NCI-H1694 treated with DMSO at 0.1 percent for 48 hours (cell line): ENCODE measurements at regions not wholly inside any gene's neighbourhood (a gene's known extent, or its start where the extent isn't known, plus 50 kb on each side); places are given as distances from the start of the nearest gene placed in this dataset.
"Not testable (repeated sequence)": the region's sequence is repeated elsewhere in the genome, so short reads cannot be mapped to it uniquely, and the experiment has no call there.

Experiments used
- DNase-seq: peaks from one replicate; lab custom pipeline; 2025; lab: John Stamatoyannopoulos, UW

DNA sequence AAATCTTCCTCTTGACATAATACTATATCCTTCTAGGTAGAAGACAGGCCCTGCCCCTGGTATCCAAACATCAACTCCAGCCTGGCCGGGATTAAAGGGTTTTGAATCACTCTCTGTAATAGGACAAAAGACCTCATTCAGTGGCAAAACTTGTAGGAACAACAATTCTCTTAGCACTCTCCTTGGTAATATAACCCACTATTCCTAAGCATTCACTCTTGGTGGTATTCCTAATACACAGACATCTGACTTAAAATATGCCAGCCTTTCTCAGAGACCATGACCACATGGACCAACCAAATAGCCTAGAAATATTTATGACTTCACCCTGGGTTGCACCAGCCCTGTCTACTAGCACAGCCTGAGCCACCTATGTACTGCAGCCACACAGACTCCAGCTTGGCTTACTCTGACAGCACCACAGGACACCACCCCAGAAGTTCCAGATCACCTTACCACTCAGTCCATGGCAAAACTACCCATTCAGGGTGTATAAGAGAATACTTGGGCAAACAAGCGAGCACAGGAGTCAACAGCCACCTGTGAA, 244.9 kb upstream of the NEBL start:
- no peak for DNase-seq

DNA sequence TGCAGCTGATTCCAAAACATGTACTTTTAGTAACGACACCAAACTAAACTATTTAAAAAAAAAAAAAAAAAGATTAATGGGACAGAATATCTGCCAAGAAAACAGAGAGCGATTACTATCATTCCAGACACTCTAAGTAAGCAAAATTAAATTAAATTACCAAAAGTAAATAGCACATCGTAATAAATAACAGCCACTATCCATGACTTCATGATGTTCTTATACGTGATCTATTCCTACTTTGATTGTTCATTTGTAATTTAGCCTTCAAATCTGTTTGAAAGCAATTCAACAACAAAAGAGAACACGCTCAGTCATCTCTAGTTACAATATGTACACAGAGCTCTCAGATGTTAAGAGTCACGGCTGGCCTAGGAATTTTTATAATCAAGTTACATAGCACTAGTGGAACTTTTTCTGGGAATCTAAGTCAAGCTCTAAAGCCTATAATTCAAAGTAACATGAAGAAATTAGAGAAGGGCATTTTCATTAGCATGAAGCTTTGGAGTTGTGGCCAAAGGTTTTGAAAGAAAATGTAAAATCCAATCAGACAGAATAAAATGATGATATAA, 241.7 kb upstream of the NEBL start:
- DNase-seq: no peak

DNA sequence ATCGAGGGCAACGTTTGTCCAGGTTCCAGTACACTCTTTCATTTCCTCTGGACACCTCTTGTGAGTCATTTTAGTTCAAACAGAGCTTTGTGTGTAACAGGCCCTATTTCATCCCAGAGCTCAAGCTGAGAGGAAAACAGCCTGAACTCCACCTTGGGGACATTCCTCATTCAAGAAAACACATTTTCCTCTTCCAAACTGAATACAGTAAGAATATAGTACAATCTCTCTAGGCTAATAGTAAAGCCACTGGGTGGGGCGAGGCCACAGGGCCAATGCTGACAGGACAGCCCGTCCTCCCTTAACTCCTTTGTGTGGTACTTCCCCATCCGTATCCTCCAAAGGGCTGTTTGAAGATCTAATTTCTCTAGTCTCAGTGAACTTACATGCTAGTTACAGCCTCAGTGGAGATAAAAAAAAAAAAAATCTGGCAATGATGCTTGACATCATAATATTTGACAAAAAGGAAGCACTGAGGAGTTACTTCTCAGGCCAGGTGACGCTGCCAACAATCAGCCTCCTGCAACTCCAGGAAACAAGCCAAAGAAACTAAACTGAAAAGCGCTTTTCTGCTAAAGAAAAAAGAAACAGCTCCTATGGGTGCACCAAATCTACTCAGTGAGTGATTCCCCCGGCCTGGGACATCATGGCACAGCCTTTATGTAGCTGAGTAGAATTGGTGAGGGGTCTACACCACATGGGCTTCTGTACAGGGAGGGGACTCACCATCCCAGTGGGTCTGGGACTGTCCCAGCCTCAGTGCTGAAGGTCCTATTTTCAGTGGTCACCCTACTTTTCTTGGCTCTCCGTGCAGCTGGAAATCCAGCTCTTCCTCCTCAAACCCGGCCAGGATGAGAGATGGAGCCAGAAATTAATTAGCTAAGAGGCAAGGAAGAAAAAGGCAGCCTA, 238.2 kb upstream of the NEBL start:
- DNase-seq: no peak

DNA sequence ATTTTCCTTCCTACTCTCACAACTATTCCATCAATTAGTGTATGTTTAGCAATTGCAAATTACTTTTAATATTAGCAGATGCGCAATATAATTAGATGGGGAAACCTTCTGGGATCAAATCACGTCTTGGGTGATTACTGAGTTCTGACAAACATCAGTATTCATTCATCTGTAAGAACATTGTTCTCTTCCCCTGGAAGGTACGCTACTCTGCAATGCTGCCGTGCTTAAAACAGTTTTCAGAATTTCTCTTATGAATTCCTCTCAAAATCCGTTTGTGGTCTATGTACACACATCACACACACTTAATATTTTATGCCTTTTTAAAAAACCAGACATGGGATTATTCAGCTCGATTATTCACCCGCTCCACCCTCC, 237.5 kb upstream of the NEBL start:
- DNase-seq: no peak

DNA sequence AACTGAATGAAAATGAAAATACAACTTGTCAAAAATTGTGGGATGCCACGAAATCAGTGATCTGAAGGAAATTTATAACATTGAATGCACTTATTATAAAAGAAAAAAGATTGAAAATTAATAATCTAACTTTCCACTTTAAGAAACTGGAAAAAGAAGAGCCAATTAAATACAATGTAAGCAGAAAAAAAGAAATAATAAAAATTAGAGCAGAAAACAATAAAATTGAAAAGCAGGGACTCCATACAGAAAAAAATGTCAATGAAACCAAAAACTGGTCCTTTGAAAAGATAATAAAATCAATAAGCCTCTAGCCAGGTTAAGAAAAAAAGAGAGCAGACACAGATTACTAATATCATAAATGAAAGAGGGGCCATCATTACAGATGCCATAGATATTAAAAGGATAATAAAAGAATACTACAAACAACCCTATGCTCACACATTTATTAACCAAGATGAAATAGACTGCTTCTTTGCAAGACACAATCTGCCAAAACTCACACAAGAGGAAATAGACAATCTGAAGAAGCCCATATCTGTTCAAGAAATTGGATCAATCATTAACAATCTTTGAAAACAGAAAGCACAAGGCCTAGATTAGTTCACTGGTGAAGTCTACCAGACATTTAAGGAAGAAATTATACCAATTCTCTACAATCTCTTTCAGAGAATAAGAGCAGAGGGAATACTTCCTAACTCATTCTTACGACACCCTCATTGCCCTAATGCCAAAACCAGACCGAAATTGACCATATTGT, 233.8 kb upstream of the NEBL start:
- DNase-seq: no peak

DNA sequence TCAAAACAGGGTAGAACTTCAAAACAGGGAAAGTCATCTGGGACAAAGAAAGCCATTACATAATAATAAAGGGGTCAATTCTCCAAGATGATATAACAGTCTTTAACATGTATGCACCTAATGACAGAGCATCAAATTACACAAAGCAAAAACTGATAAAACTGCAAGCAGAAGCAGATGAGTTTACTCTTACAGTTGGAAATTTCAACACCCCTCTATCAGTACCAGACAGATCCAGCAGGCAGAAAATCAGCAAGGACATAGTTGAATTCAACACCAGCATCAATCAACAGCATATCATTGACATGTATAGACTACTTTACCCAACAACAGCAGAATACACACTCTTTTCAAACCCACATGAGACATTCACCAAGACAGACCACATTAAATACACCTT, 233.0 kb upstream of the NEBL start:
- DNase-seq: no peak

DNA sequence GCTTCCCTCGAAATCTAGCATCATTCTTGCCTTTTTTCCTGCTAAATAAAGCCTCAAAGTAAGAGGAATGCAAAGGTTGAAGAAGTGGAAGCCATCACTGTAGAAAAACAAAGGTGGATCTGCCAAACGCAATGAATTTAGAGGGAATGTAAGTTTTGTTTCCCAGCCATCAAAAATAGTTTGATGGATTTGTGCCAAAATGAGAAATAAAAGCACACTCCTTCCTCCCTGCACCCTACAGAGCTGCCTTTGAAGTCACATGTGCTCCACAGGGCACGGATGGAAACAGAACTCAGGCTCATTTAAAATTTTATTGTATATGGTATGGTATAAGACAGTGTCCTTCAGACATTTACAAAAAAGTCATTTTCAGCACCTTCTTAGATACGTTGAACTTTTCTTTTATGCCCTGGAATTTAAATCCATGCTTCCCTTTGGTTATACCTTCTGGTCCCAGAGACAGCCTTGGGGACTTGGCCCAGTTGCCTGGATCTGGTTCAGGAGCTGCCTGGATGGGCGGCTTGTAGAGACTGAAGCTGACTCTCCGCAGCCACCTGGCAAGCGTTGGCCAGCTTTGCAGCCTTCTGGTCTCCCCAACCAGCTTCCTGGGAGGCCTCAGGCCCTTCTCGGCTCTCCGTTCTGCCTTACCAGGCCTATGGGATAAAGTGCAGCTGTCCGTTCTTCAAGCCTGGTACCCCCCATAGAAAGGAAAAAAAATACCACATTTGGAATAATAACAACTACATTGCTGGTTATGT, 228.5 kb upstream of the NEBL start:
- DNase-seq: no peak

DNA sequence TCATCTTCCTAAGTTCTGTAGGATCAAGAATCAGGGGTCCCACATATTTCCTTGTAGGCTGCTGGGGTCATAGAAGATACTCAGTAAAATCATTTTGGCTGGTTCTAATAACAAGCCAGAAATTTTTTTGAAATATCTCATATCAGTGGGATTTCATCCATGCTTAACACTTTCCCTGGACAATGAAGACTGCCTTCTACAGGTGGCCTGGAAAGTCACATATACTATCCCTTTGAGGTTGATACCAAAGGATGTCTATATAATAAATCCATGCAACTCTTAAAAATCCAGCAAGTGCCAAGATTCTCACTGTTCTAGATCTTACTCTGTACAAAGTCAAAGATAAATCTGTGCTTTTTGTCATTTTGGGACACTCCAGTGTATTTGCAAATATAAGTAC, 225.8 kb upstream of the NEBL start:
- DNase-seq: no peak

DNA sequence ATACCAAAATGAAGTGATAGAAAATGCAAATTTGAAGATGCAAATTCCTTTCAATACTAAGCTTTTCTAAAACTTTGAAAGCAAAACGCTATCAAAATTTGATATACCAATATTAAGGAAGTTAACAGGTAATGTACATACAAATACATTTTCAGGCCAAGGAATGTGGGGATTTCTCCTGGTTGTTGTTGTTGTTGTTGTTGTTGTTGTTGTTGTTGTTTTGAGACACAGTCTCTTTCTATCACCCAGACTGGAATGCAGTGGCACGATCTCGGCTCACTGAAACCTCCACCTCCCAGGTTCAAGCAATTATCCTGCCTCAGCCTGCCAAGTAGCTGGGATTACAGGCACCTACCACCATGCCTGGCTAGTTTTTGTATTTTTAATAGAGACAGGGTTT, 224.7 kb upstream of the NEBL start:
- not testable (repeated sequence) for DNase-seq

DNA sequence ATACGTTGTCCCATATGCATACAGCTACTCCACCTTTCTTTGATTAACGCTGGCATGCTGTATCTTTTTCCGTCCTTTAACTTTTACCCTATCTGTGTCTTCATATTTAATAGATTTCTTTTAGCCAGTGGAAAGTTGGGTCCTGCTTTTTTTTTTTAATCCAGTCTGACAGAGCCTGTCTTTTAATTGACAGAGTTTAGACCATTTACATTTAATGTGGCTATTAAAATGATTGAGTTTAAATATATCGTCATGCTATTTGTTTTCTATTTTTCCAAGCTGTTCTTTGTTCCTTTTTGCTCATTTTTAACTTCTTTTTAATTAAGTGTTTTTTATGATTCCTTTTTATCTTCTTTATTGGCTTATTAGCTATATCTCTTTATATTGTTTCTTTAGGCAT, 217.6 kb upstream of the NEBL start:
- DNase-seq: no peak

DNA sequence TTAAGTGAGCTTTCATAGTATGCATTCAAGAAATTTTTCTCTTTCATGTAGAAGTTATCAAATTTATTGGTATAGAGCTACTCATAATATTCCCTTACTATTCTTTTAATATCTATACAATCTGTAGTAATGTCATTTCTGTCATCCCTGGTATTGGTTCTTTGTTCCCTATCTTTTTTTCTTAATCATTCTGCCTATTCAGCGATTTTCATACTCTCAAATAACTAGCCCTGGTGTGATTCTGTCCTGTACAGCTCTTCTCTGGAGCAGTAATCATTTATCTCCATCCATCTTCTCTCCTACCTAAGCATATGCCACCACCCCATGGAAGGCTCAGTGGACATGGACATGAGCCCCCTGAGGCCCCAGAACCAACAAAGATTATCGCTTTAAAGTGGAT, 213.2 kb upstream of the NEBL start:
- DNase-seq: no peak

DNA sequence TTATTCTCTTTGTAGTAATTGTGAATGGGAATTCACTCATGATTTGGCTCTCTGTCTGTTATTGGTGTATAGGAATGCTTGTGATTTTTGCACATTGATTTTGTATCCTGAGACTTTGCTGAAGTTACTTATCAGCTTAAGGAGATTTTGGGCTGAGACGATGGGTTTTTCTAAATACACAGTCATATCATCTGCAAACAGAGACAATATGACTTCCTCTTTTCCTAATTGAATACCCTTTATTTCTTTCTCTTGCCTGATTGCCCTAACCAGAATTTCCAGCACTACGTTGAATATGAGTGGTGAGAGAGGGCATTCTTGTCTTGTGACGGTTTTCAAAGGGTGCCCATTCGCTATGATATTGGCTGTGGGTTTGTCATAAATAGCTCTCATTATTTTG, 209.8 kb upstream of the NEBL start:
- DNase-seq: not testable (repeated sequence)

DNA sequence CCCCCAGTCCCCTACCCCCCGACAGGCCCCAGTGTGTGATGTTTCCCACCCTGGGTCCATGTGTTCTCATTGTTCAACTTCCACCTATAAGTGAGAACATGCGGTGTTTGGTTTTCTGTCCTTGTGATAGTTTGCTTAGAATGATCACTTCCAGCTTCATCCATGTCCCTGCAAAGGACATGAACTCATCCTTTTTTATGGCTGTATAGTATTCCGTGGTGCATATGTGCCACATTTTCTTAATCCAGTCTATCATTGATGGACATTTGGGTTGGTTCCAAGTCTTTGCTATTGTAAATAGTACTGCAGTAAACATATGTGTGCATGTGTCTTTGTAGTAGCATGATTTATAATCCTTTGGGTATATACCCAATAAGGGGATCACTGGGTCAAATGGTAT, 208.2 kb upstream of the NEBL start:
- not testable (repeated sequence) for DNase-seq

DNA sequence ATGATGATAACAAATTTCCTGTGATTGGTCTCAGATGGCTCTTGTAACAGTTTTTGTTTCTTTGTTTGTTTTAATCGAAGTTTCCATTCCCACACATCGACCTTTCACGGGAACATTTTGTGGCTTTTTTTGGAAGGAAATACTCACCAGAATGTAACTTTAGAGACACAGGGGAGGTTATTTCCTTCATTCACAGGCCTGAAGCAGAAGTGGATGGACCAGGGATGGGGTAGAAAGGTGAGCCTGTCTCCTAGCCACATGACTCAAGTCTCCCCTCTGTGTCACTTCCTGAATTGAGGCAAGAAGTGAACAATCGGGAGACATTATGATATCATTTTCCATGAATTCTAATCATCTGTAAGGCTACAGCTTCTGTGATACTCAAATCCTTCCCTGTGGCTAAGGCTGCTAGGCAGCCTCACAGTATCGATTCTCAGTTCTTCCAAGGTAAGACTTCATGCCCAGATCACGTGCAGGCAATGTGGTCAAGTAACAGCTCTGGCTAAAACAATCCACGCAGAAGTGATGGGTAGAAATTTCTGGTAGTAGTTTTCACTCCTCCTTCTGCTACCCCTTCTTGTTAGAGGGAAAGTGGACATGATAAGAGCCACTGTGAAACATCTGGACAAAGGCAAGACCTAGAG, 203.9 kb upstream of the NEBL start:
- DNase-seq: no peak

DNA sequence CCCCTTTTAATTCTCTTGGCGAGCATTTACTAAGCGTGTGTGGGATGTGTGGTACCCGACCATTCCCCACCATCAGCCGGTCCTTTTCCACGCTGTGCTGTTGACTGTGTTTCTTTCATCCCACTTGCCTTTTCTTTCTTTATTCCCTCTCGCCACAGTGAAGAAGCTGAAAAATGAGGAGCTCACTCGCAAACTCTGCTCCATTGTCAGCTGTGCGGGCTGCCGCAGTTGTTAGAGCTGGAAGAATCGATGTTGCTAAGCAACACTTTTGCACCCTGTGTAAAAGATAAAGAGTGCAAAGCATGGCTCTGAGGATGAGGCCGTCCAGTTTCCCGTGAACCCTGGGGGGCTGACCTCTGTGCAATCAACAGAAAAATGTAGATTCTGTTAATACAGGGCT, 203.1 kb upstream of the NEBL start:
- DNase-seq: no peak

DNA sequence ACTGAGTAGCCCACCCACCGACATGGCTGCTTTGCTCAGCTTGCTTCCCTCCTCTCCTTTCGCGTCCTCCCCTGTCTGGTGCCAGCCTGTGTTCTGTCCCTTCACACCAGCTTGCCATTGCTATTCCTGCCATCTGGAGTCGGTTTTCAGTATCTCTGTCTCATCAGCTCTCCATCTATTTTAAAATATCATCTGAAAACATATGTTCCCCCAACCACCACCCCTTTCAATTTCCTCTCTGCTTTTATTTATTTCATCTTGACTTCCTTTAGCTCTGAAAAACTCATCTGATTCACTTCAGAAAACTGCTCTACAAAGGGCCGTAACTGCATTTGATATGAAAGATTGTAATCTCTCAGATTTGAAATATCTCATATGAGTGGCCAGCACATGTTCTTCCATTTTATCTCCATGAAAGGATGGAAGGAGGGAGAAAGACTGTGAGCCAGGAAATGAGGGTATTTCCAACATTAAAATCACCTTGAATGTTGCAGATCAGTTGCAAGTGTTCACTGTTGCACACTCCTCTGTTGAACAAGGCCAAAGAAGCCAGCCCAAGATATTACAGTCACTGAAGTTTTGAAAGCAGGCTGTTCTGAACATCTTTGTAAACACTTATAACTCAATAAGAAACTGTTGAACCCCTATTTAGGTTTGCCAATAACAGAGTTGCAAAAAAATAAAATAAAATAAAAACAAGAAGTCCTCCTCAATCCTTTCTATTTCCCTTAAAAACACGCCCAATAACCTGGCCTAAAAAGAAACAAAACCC, 202.4 kb upstream of the NEBL start:
- DNase-seq: no peak

DNA sequence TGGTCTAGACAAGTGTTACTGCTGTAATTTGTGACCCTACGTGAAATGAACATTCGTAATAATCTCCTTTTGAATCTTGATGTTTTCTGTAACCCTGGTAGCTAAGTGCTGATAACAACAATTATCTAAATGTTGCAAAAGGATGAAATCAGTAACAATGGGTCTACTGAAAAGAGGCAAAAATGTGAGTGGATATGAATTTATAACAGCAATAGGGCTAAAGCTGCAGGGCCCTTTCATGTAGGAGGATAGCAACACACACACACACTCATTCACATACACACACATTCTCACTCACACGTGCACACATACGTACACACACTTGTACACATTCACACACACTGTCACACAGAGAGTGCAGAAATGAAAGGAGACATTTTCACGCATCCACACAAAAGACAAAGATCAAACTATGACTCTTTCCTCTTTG, 200.8 kb upstream of the NEBL start:
- DNase-seq: no peak

DNA sequence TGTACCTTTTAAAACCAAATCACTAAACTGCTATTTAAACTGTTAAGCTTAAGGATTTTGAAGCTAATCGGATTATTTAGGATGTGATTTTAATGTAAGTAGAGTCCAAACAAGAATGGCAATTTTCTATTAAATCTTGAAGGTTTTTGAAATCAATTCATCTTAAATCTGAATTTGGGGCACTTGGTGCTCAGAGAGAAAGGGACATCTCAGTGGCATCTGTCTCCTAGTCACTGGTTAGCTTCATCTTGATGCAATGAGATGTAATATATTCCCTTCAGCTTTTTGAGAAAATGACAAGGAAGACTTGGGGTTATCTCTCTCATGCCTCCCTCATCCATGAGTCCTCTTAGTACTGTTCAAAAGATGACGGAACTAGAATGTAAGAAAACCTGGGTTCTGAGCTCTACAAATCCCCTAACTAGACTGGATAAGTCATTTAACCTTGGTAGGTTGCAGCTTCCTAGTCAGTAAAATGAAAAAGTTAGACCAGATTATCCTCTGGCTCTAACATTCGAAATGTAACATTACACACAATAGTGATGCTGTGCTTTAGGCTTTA, 198.5 kb upstream of the NEBL start:
- DNase-seq: no peak

DNA sequence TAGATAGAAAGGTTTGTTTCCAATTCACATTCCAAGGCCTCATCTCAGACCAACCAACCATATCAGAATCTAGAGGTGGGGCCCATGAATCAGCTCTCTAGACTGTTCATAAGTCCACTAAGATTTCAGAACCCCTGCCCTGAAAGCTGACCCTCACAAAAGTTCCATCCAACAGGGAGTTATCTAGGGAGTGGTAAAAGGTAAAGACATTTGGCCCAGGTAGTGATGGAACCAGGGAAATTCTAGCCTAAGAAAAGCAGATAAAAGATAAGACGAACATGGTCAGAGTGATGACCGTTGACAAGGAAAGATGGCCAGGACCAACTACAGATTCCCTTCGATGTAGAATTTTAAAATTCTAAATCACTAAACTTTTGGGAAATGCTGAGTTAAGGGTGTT, 198.0 kb upstream of the NEBL start:
- no peak for DNase-seq
